HG02938 (cell line): ENCODE measurements at regions not wholly inside any gene's neighbourhood (a gene's known extent, or its start where the extent isn't known, plus 50 kb on each side); places are given as distances from the start of the nearest gene placed in this dataset.

Source experiments
- ATAC-seq: cut with Tn5 transposase; IDR thresholded peaks from one replicate; pipeline ENCODE4 v1.9.1; 2021; ENCODE audit warnings: mild to moderate bottlenecking, moderate library complexity; ENCODE audit not compliant: unreplicated experiment

DNA sequence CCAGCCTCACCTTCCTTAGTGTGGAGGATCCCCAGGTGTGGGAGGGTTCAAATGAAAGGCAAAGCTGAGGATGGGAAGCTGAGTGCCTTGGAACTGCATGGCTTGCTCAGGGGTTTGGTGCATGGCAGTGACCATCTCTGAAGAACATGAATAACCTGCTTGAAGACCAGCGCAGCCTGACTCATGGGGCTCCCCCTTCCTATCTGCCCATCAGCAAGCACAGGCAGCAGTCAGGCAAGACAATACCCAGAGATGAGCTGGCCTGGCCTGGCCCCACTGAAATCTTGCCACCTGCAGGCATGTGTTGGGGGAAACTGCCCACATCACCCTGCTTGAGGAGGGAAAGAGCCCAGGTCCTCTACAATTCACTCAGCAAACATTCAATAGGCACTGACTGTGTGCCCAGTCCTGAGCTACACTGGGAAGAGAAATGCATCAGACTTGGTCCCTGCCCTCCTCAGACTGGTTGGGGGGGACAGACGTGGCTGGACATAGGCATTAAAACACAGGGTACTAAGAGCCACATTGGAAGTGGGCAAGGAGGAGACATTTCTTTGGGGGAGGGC, 105.0 kb upstream of the ALDH1B1 start:
- no peak for ATAC-seq

DNA sequence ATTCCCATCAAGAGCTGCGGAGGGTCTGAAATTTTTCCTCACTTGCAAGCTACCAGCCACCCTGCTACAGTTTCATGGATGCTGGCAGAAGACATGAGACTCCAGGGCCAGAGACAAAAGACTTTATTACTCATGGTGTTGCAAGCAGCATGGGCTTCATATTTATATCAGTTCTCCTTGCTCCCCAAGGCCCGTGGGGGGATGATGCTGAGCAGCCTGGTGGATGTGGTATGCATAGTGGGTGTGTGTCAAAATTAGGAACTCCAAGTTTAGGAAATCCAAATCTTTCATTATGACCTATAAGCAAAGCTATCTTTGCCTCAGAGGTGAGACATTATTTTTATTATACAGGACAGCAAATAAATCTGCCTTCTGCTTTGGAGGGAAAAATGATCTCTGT, 105.7 kb upstream of the ALDH1B1 start:
- no peak for ATAC-seq

DNA sequence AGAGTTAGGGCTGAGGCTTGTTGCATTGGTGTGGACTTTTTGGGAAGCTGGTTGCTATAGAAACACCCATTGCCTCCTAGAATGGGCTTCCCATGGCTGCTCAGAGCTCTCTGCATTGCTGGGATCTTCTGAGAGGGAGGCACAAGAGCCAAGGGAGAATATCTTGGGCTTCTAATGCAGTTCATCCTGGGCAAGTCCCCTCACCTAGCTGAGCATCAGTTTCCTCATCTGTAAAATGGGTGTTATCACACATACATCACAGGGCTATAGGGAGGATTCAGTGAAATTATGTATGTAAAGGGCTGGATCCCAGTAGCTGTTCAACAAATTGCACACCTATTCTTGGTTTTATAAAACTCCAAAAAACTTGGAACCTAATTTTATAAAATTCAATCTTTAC, 106.1 kb upstream of the ALDH1B1 start:
- no peak for ATAC-seq

DNA sequence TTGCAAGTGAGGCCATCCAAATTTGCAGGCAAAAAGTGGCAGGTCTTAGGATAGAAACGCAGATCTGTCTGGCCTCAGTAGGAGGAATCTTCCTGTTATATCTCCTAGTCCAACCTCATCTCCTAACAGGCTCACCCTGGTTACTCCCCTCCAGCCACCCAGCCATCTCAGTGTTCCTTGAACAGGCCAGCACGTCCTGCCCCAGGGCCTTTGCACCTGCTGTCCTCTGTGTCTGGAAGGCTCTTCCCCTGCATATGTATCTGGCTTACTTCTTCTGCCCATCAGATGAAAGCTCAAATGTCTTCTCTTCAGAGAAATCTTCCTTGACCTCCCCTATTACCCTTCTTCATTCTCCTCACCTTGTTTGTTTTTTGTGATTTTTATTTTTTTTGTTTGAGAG, 107.3 kb upstream of the ALDH1B1 start:
- no peak for ATAC-seq

DNA sequence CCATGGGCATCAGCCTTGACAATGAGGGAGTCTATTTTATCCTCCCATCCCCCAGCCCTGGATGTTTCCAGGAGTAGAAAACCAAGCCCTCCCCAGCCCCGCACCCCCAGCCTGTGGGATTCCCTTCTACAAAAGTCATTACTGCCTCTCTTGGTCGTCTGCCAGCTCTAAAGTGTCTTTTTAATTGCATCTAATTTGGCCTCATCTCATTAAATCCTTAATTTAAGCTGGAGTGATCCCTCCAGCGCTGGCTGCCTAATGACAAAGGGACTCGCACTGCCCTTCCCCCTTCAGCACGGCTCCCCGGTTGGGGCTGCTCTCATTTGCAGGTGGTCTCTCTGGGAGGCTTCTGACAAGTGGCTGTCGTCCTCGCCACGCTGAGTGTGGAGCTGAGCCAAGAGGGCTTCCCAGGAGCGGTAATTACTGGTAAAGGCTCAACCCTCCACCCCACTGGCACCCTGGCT, 107.9 kb upstream of the ALDH1B1 start:
- ATAC-seq: no peak

DNA sequence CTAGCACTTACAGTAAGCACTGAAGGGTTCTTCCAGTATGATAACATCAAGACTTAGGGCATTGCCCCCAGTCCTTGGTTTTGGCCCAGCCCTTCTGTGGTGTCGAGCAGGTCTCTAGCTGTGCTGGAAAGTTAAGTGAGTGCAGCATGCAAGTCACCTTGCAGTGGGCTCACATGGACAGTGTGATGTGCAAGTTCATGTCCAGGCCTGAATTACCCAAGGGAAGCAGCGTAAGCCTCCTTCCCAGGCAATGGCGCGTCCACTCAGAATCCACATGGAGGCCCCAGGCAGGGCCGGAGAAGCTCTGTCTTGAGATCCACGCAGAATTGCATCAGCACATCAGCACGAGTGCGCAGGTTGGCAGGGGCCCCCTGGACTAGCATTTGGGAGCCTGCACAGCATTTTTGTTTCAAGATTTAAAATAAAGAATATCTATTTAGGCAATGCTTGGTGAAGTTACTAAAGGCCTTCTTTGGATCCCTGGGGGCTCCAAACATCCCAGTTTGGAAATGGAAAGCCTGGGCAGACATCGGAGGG, 108.4 kb upstream of the ALDH1B1 start:
- no peak for ATAC-seq

DNA sequence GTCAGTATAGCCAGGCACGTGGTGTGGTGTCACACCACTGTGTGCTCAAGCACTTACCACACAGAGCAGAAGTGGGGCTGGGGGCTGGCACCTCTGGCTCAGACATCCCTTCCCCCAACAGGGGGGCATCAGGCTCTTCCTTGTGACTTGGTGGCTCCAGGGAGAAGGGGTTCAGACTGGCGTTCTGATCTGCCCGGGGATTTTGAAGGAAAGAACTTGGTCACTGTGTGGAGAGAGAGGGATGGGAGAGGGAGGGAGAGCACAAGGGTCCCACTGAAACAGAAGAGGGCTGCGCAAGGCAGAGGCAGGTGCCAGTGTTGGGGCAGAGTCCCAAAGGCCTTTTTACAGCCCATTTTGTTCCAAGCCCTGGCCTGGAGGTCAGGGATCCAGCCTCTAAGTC, 109.7 kb upstream of the ALDH1B1 start:
- no peak for ATAC-seq

DNA sequence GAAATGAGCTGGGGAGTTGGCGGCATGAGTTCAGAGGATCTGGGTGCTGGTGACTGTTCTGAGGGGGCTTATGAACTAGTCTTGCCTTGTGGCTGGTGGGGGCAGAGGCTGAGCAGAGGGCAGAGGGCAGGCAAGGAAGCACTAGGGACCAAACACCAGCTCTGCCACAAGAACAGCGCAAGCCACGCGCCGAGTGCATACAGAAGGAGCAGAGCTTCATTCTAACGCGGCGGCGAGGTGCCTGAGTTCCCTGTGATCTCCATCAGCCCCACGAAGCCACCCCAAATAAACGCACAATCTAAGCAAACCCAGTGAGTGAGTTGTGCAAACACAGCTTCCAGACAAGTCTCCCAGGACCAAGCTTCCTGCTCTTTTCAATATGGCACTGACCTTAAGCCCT, 110.6 kb upstream of the ALDH1B1 start:
- ATAC-seq: no peak

DNA sequence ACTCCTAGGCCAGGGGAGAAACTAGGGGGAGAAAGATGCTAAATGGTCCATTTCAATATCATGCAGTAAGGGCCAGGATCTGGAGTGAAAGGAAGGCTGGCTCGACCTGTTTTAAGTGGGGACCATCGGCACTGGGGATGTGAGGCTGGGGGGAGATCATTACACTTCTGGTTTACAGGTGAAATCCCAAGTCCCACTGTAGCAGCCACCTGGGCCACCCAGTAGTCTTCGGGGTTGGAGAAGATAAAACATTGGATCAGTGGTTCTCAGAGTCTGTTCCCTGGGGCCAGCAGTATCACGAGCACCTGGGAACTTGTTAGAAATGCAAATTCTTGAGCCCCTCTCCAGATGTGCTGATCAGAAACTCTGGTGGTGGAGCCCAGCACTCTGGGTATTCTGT, 111.3 kb upstream of the ALDH1B1 start:
- ATAC-seq: no peak

DNA sequence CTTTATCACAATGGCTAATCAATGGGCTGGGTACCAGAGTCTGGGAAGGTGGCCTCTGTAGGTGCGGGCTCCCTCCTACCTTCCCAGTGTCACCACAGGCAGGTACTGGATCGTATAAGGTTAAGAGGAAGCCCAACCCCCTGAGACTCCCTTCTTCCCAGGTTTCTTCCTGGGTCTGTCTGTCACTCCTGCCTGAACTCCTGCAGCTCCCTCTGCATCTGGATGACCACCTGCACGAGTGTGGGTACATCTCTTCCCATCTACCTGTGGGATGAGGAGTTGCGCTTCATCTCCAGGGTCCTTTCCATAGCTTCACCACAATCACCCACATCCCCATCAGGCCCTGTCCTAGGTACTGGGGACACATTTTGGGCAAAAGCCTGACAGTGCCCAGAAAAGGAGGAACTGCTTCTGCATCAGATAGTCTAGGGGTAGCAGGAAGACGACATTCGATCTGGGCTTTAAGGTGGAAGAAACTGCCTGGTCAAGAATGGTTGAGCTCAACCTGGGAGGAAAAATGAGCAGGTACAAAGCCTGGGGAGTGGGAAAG, 112.2 kb upstream of the ALDH1B1 start:
- ATAC-seq: no peak

DNA sequence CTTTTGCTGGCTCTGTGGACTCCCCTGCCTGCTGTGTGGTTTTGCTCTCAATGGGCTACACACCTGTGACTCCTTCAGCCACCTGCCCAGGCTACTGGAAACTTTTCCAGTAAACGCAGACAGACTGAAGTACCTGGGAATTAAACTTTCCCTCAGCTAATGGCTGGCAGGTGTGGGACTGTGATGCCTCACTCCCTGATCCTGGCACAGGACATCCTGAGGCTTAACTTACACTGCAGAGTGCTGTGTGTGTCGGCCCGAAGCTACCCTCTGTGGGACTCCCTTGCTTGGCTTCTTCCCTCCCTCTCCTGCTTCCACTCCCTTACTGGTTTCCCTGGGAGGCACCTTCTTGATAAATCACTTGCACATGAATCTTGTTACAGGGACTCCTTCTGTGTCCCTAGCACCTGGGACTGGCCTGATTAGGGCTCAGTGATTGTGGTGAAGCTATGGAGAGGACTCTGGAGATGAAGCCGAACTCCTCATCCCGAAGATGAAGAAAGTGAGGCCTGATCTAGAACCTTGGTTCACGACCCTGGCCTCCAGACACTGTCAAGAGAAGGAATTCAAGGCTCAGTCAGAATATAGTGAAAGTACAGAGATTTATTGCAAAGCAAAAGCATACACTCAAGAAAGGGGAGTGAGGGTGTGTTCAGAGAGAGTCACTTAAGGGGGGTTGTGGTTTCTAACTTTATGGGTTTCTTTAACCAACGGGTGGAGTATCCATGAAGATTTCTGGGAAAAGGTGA, 113.4 kb upstream of the ALDH1B1 start:
- ATAC-seq: no peak

DNA sequence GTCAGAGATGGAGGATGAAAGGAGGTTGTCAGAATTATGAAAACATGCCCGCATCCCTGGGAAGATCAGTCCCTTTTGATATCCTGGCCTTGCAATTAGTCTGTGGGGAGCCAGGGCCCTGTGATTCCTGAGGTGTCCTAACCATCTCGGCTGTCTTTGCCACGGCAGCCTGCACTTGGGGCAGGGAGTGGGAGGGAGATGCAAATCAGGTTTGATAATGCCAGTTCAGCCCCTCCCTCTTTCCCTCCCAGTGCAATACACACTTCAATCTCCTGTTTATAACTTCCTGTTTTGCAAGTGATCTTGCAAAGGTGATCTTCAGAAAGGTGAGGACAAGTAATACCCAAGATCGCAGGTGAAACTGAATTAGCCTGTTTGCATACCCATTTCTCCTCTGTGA, 114.0 kb upstream of the ALDH1B1 start:
- no peak for ATAC-seq

DNA sequence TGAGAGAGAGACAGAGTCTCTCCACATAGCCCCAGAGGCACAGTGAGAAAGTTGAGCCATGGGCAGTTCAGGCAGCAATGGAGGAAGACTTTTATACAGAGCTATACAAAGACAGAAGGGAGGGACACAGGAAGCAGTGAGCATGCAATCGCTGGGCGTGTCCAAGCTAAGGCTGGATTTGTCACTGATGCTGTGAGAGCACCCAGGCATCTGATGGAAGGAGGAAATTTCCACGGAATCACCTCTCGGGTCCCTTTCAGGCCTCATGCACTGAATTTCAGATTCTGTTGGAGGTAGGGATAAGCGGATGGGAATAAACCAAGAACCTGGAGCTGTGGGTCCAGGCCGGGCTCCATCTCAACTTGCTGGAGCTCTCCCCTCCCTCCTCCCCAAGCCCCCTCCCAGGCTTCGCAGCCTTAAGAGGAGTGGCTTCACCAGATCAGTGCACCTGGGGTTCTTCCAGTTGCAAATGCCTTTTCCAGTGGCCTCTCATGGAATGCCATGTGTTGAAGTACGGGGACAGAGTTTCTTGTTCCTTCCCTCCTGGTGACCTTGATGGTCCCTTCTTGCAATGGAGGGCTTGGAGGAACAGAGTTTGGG, 114.8 kb upstream of the ALDH1B1 start:
- no peak for ATAC-seq

DNA sequence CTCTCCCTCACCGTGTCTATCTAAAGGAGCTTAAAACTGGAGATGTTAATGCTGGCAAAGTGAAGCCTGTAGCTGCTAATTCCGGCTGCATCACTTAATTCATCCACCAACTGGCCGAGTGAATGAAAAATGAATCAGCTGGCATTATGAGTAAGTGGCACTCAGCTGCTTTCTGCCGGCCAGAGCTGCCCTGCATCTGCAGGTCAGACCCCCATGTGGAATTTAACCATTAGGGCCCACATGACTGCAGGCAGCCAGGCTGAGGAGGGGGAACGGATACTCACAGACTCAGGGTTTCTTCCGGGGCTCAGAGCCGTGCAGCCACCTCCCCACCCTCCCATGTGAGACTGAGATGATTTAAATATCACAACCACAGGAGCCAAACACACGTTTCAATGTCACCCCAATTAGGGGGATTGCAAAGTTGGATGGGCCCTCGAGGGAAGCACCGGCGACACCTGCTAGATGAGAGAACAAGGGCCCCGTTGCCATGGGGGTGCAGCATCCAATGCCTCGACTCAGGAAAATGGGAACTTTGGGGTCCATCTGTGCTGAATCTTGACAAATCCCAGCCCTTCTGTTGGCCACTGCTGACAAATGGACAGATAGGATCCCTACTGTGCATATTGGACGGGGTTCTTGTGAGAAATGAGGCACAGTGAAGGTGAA, 115.6 kb upstream of the ALDH1B1 start:
- no peak for ATAC-seq

DNA sequence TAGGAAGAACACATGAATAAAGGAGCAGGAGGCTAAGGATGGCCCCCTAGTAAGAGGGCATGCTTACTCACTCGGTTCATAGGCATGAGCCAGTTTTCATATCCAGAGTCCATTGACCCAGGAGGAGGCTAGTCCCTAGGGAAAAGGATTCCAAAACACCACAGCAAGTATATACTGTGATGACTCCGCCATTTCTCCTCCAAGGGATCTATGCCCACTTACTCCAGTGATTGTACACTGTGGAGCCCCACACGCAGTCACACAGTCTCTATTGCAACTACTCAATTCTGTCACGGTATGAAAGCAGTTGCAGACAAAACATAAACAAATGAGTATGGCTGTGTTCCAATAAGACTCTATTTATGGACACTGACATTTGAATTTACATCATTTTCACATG, 117.7 kb upstream of the ALDH1B1 start:
- ATAC-seq: no peak

DNA sequence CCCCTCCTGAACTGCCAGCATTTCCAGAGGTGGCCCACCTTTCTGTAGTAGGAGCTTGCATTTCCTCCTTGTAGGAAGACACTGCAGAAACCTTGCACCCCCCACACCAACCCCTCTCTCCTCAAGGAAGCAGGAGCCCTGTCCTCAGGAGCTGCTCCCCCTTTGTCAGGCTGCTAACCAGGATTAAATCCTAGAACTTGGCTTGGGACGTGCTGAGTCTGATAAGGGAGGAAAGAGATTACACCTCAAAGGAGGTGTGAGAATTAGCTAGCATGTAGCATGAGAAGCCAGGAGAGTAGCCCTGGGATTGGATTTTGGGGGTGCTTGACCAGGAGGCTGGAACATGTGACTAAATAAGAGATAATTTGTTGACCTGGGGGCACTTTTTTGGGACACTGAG, 119.8 kb upstream of the ALDH1B1 start:
- ATAC-seq: no peak

DNA sequence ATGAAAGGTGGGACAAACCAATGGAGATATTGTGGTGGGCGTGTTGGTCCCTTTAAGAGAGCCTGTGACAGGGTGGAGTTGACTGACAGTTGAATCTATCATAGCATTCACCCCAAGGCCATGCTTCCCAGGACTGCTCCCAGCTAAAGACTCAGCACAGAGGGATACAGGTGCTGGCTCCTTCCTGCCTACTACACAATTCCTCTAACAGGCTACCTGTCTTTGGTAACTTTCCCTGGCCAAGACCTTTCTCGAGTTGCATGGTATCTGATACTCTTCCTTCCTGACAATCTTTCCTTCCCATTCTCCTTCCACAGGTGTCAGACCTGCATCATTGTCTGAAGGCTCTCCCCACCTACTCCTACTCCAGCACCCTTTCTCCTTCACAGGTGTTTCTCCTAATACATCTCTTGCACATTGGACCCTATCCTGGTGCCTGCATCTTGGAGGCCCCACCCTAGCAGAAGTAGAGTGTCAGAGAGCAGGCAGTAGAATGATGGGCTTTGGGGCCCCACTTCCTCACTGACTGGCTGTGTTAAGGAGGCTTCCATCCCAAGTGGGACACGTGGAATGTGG, 120.7 kb upstream of the ALDH1B1 start:
- no peak for ATAC-seq

DNA sequence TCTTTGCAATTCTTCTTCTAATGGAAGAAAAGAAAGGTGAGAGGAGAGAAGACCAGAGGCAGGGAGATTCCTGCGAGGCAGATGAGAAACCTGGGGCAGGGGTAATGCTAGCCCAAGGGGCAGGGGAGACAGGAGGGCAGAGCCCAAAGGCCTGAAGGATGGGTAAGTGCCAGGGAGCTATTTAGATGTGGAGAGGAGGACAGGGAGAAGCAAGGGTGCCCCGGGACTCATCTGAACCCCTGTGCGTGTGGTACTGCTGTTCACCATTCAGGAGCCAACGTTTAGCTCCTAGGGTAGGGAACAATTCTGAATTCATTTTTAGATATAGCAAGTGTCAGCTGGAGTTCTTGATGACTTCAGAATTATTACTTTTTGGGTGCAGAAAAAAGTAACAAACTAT, 122.7 kb upstream of the ALDH1B1 start:
- ATAC-seq: no peak

DNA sequence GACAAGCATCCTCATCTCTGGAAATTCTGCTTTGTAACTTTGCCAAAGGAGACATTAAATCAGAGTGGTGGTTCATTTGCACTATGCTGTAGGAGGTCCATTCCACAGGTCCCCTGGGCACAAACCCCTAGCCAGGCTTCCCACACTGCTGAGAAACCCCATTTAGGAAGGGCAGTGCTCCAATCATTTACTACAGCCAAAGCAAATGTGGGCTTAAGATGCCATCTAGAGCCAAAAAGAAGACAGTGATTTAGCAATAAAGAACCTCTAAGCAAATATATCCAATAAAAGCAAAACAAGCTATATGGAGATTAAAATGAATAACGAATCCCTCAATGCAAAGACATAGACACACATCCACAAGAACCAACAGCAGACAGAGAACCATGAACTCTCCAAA, 129.0 kb upstream of the ALDH1B1 start:
- no peak for ATAC-seq

DNA sequence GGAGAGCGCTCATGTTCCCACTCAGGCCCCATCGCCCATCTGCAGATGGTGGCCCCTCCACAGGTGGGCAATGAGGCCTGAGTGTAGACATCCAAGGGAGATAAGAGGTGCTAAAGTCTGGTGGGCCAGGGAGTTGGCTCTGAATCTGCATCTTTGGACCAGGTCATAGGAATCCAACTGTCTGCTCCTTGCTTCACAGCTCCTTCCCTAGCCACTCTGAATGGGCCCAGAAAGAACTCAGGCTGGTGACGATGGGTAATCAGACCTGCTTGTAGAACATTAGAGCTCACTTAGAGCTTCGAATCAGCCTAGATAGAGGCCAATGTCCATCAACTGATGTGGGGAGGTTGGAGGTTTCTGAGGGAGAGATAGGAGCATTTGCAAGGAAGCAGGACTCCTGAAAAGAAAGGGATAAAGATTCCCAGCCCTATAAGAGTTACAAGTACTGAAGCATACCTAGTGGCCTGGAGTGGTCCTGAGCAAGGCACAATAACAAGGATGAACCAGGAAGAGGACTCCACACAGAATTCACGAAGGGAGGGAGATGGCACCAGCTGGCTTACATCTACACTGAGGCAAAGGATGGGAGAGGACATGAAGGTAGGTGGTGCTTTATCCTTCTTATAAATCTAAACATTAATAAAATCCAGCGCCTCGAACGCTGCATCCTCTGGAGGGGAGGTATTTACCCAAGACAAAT, 132.8 kb upstream of the ALDH1B1 start:
- ATAC-seq: no peak
